Endothelial cell (in vitro differentiated cells): ENCODE measurements at regions not wholly inside any gene's neighbourhood (a gene's known extent, or its start where the extent isn't known, plus 50 kb on each side); places are given as distances from the start of the nearest gene placed in this dataset.

Experiments
- DNase-seq: peaks from one replicate; pipeline ENCODE4 v3.0.0; 2021; ENCODE audit warnings: low spot score
- H3K27ac Mint-ChIP-seq: one replicate; pipeline ENCODE4 v1.8.0; 2021; ENCODE audit warnings: mixed read lengths, inconsistent platforms; ENCODE audit not compliant: unreplicated experiment
- H3K27me3 Mint-ChIP-seq: one replicate; pipeline ENCODE4 v1.8.0; 2021; ENCODE audit warnings: mild to moderate bottlenecking, moderate library complexity, mixed read lengths, inconsistent platforms; ENCODE audit not compliant: unreplicated experiment
- H3K36me3 Mint-ChIP-seq: one replicate; pipeline ENCODE4 v1.8.0; 2021; ENCODE audit warnings: mild to moderate bottlenecking, low read depth, mixed read lengths, inconsistent platforms; ENCODE audit not compliant: unreplicated experiment
- H3K4me1 Mint-ChIP-seq: one replicate; pipeline ENCODE4 v1.8.0; 2021; ENCODE audit warnings: mild to moderate bottlenecking, mixed read lengths, inconsistent platforms; ENCODE audit not compliant: unreplicated experiment
- H3K4me3 Mint-ChIP-seq: one replicate; pipeline ENCODE4 v1.8.0; 2021; ENCODE audit warnings: mild to moderate bottlenecking, mixed read lengths, inconsistent platforms; ENCODE audit not compliant: unreplicated experiment
- H3K9me3 Mint-ChIP-seq: one replicate; pipeline ENCODE4 v1.8.0; 2021; ENCODE audit warnings: mixed read lengths, inconsistent platforms; ENCODE audit not compliant: unreplicated experiment
- TF ChIP-seq, protein P1 (sequence below): fragments of 200-600 bp; sonication (generic); IDR thresholded peaks from one replicate; pipeline ENCODE4 v1.5.0; 2021; ENCODE audit warnings: antibody characterized with exemption; ENCODE audit not compliant: unreplicated experiment

DNA sequence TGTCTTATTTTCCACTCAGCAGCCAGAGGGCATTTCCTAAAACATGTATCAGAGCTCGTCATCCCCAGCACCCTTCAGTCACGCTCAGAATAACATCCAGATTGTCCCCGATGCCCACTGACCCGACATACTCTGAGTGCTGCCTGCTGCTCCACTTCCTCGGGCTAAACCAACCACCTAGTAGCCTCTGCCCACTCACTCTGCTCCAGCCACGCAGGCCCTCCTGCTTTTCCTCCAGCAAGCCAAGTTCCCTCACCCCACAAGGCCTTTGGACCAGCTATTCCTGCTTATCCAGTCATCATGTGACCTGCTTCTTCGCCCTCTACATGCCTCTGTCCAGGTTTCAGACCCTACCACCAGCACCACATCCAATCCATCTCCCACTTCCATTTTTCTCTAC, 454.2 kb downstream of the CD83 start:
- H3K4me1 Mint-ChIP-seq = peaks cover 4% of the 10 kb centered on the region
- TF ChIP-seq, protein P1, sequence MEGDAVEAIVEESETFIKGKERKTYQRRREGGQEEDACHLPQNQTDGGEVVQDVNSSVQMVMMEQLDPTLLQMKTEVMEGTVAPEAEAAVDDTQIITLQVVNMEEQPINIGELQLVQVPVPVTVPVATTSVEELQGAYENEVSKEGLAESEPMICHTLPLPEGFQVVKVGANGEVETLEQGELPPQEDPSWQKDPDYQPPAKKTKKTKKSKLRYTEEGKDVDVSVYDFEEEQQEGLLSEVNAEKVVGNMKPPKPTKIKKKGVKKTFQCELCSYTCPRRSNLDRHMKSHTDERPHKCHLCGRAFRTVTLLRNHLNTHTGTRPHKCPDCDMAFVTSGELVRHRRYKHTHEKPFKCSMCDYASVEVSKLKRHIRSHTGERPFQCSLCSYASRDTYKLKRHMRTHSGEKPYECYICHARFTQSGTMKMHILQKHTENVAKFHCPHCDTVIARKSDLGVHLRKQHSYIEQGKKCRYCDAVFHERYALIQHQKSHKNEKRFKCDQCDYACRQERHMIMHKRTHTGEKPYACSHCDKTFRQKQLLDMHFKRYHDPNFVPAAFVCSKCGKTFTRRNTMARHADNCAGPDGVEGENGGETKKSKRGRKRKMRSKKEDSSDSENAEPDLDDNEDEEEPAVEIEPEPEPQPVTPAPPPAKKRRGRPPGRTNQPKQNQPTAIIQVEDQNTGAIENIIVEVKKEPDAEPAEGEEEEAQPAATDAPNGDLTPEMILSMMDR = no peak
- peak overlapping the region; percentile 67 for H3K27ac Mint-ChIP-seq
- peaks cover 3% of the 10 kb centered on the region for H3K27me3 Mint-ChIP-seq
- no peak for DNase-seq
- H3K36me3 Mint-ChIP-seq = no peaks in the 10 kb centered on the region
- H3K9me3 Mint-ChIP-seq = no peaks in the 10 kb centered on the region
- no peak overlapping the region for H3K4me3 Mint-ChIP-seq

GRCh38 chr6:14573267-14573666, 455.7 kb downstream of the CD83 start:
- H3K27ac Mint-ChIP-seq = no peak overlapping the region
- no peaks in the 10 kb centered on the region for H3K9me3 Mint-ChIP-seq
- peaks cover 3% of the 10 kb centered on the region for H3K27me3 Mint-ChIP-seq
- TF ChIP-seq, protein P1 = no peak
- peaks cover 4% of the 10 kb centered on the region for H3K4me1 Mint-ChIP-seq
- H3K36me3 Mint-ChIP-seq = no peaks in the 10 kb centered on the region
- DNase-seq = no peak
- H3K4me3 Mint-ChIP-seq = no peak overlapping the region

DNA sequence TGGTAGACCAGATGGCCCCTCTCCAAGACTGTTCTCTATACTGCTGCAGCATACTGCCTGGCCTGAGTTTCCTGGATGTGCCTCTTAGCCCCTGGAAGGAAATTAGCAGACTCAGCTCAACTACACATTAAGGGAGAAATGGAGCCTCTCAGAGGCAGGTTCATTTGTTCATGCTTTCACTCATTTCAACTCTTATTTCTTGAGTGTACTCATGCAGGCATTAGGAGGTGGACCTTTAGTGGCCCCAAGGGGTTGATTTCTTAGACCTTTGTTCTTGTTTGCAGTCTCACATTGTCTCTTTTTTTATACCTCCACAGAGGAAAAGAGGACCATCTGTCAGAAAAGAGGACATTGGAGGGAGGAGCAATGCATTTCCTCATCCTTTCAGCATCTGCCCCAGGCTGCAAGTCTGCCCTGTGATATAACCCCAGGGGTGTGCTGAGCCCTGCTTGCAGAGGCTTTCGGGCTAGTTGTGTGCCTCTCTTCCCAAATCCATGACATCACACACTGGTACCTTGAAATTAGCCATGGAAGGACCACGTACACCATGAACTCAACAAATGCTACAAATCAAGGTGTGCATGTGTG, 456.2 kb downstream of the CD83 start:
- Mint-ChIP-seq H3K36me3 (no peaks in the 10 kb centered on the region), H3K4me1 (peaks cover 4% of the 10 kb centered on the region), H3K4me3 (no peak overlapping the region), H3K27me3 (peaks cover 3% of the 10 kb centered on the region), H3K27ac (no peak overlapping the region), H3K9me3 (no peaks in the 10 kb centered on the region)
- TF ChIP-seq, protein P1 = no peak
- no peak for DNase-seq

DNA sequence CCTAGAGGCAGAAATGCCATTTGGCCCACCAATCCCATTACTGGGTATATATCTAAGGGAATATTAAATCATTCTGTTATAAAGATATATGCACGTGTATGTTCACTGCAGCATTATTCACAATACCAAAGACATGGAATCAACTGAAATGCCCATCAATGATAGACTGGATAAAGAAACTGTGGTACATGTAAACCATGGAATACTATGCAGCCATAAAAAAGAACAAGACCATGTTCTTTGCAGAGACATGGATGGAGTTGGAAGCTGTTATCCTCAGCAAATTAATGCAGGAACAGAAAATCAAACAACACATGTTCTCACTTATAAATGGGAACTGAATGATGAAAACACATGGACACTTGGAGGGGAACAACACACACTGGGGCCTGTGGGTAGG, 458.4 kb downstream of the CD83 start:
- DNase-seq = no peak
- H3K4me3 Mint-ChIP-seq = no peak overlapping the region
- H3K36me3 Mint-ChIP-seq = no peaks in the 10 kb centered on the region
- TF ChIP-seq, protein P1 = no peak
- no peak overlapping the region for H3K27ac Mint-ChIP-seq
- peaks cover 2% of the 10 kb centered on the region for H3K27me3 Mint-ChIP-seq
- H3K9me3 Mint-ChIP-seq = no peaks in the 10 kb centered on the region
- H3K4me1 Mint-ChIP-seq = peaks cover 4% of the 10 kb centered on the region

DNA sequence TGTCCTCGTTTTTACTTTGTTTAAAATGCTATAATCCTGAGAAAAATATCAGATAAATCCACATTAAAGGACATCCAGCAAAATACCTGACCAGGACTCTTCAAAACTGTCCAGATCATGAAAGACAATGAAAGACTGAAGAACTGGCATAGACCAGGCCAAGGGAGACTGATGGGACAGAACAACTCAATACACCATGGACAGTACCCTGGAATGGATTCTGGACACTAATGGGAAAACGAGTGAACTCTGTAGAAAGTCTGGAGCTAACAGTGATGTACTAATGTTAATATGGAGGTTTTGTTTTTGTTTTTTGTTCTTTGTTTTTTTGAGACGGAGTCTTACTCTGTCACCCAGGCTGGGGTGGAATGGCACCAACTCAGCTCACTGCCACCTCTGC, 461.4 kb downstream of the CD83 start:
- H3K4me1 Mint-ChIP-seq = no peaks in the 10 kb centered on the region

More for the DNA sequence above, 461.4 kb downstream of the CD83 start:
- Mint-ChIP-seq H3K27ac (no peak overlapping the region), H3K9me3 (no peaks in the 10 kb centered on the region), H3K4me3 (no peak overlapping the region), H3K36me3 (no peaks in the 10 kb centered on the region), H3K27me3 (peaks cover 2% of the 10 kb centered on the region)
- DNase-seq = no peak
- TF ChIP-seq, protein P1 = no peak
